Prostate gland (tissue), 2 donors: ENCODE measurements at regions not wholly inside any gene's neighbourhood (a gene's known extent, or its start where the extent isn't known, plus 50 kb on each side); places are given as distances from the start of the nearest gene placed in this dataset.
"Not testable (repeated sequence)": the region's sequence is repeated elsewhere in the genome, so short reads cannot be mapped to it uniquely, and the experiment has no call there.

Source experiments
- DNase-seq: peaks from one replicate; pipeline ENCODE4 v3.0.0-alpha.2; 2019; ENCODE audit warnings: low spot score
- H3K27ac ChIP-seq, 2 donors: fragments of 200-600 bp; sonication (generic); 2 replicates each; pipeline ENCODE4 v1.5.1; 2017 to 2019
- H3K27me3 ChIP-seq: fragments of 200-600 bp; sonication (generic); replicated peaks from 2 replicates; pipeline ENCODE4 v1.5.1; 2019; ENCODE audit not compliant: insufficient read depth
- H3K36me3 ChIP-seq, 2 donors: fragments of 200-600 bp; sonication (generic); 1 replicate in 1 of 2; 2 replicates in 1 of 2; pipeline versions ENCODE4 v1.5.1 to v1.8.1; 2017 to 2019
- H3K4me1 ChIP-seq: fragments of 200-600 bp; sonication (generic); replicated peaks from 2 replicates; pipeline ENCODE4 v1.5.1; 2019
- H3K4me3 ChIP-seq, 2 donors: fragments of 200-600 bp; sonication (generic); 2 replicates each; pipeline ENCODE4 v1.5.1; 2017 to 2019
- H3K9me3 ChIP-seq: fragments of 200-600 bp; sonication (generic); 2 replicates; pipeline ENCODE4 v1.5.1; 2017
- CTCF ChIP-seq, 4 experiments: fragments of 200-600 bp in 2 of 4; fragments of 450-650 bp in 2 of 4; sonication (generic) in 2 of 4; IDR thresholded peaks; 1 replicate in 3 of 4; 2 replicates in 1 of 4; pipeline ENCODE4 v1.5.1; 2016 to 2019; ENCODE audit warnings: antibody characterized with exemption in 4 of 4, mild to moderate bottlenecking in 2 of 4, moderate library complexity in 2 of 4
- POLR2A ChIP-seq: fragments of 450-650 bp; IDR thresholded peaks from one replicate; pipeline ENCODE4 v1.6.1; 2016; ENCODE audit warnings: antibody characterized with exemption, mild to moderate bottlenecking
- POLR2AphosphoS5 ChIP-seq: sonication (generic); formaldehyde crosslinking; IDR thresholded peaks from one replicate; pipeline ENCODE4 v1.6.1; 2017; ENCODE audit warnings: antibody characterized with exemption
- WGBS: methylation state at CpG from one replicate; pipeline ENCODE4 v1.1.5; 2018; 5-methylcytosine and 5-hydroxymethylcytosine counted together
- intact Hi-C: fragments of 100-400 bp; cut with DNase I; formaldehyde crosslinking; loops from one replicate; pipeline ENCODE4 v1.14.2; 2022

GRCh38 chr5:163259495-163259894 lies 177.9 kb upstream of the CCNG1 start:
- 81% methylated on average over 2 of the region's 2 CpGs for WGBS
- no peaks in the 10 kb centered on the region for H3K9me3 ChIP-seq

GRCh38 chr5:163260471-163260870 lies 176.9 kb upstream of the CCNG1 start:
- intact Hi-C loops: no loop called here
- WGBS: 56% methylated on average over 2 of the region's 2 CpGs
- no peaks in the 10 kb centered on the region for H3K4me1 ChIP-seq

More at GRCh38 chr5:163259495-163259894, 177.9 kb upstream of the CCNG1 start:
- H3K4me1 ChIP-seq: no peaks in the 10 kb centered on the region
- no peak for TF ChIP-seq POLR2A
- TF ChIP-seq CTCF (IDR thresholded peaks at IDR 0.05): no peak
- TF ChIP-seq POLR2AphosphoS5: no peak
- no peak overlapping the region for H3K27ac ChIP-seq
- H3K36me3 ChIP-seq: no peaks in the 10 kb centered on the region
- intact Hi-C loops: no loop called here
- DNase-seq: no peak
- H3K27me3 ChIP-seq: no peaks in the 10 kb centered on the region
- no peak overlapping the region for H3K4me3 ChIP-seq

GRCh38 chr5:163260961-163261360 lies 176.4 kb upstream of the CCNG1 start:
- DNase-seq: no peak
- 0% methylated on average over 1 of the region's 1 CpG for WGBS
- no peak overlapping the region for H3K27ac ChIP-seq
- intact Hi-C loops: no loop called here
- H3K36me3 ChIP-seq: no peaks in the 10 kb centered on the region
- H3K4me3 ChIP-seq: no peak overlapping the region
- H3K27me3 ChIP-seq: no peaks in the 10 kb centered on the region
- TF ChIP-seq POLR2AphosphoS5 (no peak), POLR2A (no peak), CTCF (IDR thresholded peaks at IDR 0.05) (no peak)
- no peaks in the 10 kb centered on the region for H3K9me3 ChIP-seq
- H3K4me1 ChIP-seq: no peaks in the 10 kb centered on the region

More at GRCh38 chr5:163260471-163260870, 176.9 kb upstream of the CCNG1 start:
- no peaks in the 10 kb centered on the region for H3K9me3 ChIP-seq
- H3K27ac ChIP-seq: no peak overlapping the region
- H3K36me3 ChIP-seq: no peaks in the 10 kb centered on the region
- H3K4me3 ChIP-seq: no peak overlapping the region
- no peak for DNase-seq
- no peaks in the 10 kb centered on the region for H3K27me3 ChIP-seq
- TF ChIP-seq CTCF (IDR thresholded peaks at IDR 0.05): no peak
- TF ChIP-seq POLR2A: no peak
- no peak for TF ChIP-seq POLR2AphosphoS5

GRCh38 chr5:163261647-163262269 lies 175.6 kb upstream of the CCNG1 start:
- intact Hi-C loops: no loop called here
- Histone ChIP-seq H3K9me3 (no peaks in the 10 kb centered on the region), H3K36me3 (no peaks in the 10 kb centered on the region), H3K27me3 (no peaks in the 10 kb centered on the region), H3K4me1 (no peaks in the 10 kb centered on the region), H3K4me3 (no peak overlapping the region), H3K27ac (no peak overlapping the region)
- DNase-seq: no peak
- no peak for TF ChIP-seq POLR2AphosphoS5
- no peak for TF ChIP-seq CTCF (IDR thresholded peaks at IDR 0.05)
- no peak for TF ChIP-seq POLR2A
- WGBS: 69% methylated on average over 5 of the region's 5 CpGs

GRCh38 chr5:163266249-163266648 lies 171.1 kb upstream of the CCNG1 start:
- H3K27me3 ChIP-seq, H3K9me3 ChIP-seq, H3K36me3 ChIP-seq, intact Hi-C loops, DNase-seq, H3K4me3 ChIP-seq, H3K27ac ChIP-seq, H3K4me1 ChIP-seq: not testable (repeated sequence)
- WGBS: 99% methylated on average over 5 of the region's 5 CpGs
